Kidney glomerular epithelial cell (primary cell): ENCODE measurements at regions not wholly inside any gene's neighbourhood (a gene's known extent, or its start where the extent isn't known, plus 50 kb on each side); places are given as distances from the start of the nearest gene placed in this dataset.

Experiments used
- DNase-seq: peaks from one replicate; lab custom pipeline; 2025; lab: John Stamatoyannopoulos, UW

DNA sequence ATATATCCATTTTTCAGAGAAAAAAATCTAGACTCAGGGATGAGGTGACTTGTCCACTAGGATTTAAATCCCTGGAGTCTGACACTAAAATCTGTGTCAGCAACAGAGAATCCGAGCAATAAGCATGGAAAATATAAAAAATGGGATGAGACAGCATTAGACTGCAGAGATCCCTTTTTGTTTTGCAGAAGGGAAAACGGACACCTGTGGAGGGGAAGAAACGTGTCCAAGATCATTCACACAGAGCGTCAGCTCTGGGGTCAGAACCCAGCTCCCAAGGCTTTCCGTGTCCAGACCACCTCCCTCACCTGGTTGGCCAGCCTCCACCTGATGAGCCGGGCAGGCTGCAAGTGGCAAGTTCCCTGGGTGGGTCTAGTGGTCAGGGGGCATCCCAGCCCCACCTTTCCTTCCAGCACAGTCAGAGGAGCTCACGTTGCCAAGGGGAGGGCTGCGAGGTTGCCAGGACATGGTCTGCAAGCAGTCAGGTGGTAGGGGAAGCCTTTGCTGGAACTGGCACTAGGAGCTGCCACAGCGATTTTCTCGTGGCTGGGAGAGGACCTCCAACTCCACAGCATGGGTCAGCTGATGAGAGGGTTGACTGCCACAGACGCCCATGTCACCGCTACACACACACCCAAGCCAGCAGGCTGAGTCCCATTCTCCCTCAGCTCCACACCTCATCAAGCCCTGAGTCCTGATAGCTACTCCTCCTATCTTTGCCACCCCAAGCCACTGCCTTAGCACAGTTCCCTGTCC is 65.9 kb upstream of the CPLX2 start:
- no peak for DNase-seq

GRCh38 chr5:175808711-175809110 is 62.7 kb upstream of the CPLX2 start:
- no peak for DNase-seq

- peak; percentile 76 for DNase-seq
Measured at GRCh38 chr5:175809531-175810121, 61.8 kb upstream of the CPLX2 start.

GRCh38 chr5:175810457-175810856 is 60.9 kb upstream of the CPLX2 start:
- no peak for DNase-seq

GRCh38 chr5:175811589-175811988 is 59.8 kb upstream of the CPLX2 start:
- DNase-seq = no peak

- no peak for DNase-seq
Measured at GRCh38 chr5:175813943-175814630, 57.3 kb upstream of the CPLX2 start.

DNA sequence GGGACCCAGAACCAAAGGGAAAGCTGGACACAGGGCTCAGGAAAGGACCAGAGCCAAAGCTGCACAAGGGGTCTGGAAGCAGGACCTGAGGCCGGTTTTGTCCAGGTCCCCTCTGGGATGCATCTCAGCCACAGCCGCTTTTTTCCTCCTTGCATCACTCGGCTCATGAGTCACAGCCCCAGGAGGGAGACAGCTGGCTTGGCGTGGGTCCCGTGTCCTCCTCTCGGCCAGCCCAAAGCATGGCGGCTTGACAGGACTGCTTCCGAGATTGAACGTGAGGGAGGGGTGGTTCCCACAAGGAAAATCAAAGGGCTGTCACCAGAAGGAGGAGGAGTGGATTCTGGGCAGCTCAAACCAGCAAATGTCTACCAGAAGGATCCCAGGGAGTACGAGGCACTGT is 56.7 kb upstream of the CPLX2 start:
- no peak for DNase-seq

DNA sequence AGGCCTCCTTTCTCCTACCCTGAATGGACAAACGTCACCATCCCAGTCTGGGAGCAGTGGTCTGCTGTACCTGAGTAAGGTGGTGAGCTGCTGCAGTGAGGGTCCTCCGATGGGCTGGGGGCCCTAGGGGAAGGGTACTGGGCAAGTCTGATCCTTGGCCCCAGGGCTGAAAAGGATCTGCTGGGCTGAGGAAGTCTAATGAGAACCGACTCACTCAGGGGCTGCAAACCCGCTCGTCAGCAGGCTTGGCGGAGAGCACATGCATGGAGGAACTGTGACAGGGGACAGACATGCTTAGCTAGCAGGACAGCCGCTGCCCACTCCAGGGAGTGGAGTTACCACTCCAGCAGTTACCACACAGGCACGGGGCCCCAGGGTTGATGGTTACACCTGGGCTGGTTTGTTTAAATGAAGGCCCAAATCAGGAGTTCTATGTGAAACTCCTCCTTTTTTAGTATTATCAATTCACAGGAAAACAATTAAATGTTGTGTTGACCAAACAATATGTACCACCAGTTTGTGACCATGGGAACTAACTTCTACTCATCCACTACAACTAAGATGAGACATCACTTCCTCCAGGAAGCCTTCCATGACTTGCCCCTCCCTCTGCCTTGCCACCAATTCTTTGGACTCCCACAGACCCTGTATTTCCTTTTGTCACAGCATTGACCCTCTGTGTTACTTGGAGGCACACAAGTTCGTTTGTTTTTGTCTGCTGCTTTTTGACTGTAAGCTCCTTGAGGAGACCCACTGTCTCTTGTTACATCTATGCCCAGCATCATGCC is 56.1 kb upstream of the CPLX2 start:
- no peak for DNase-seq

GRCh38 chr5:175816348-175816747 is 55.0 kb upstream of the CPLX2 start:
- DNase-seq = no peak

- no peak for DNase-seq
Measured at GRCh38 chr5:175819090-175819425, 52.3 kb upstream of the CPLX2 start.

- DNase-seq = no peak
Measured at GRCh38 chr5:175820230-175820629, 51.1 kb upstream of the CPLX2 start.
